Ishikawa (cell line): ENCODE measurements at regions not wholly inside any gene's neighbourhood (a gene's known extent, or its start where the extent isn't known, plus 50 kb on each side); places are given as distances from the start of the nearest gene placed in this dataset.

Experiments
- CEBPB ChIP-seq: IDR thresholded peaks from 2 replicates; pipeline ENCODE4 v1.6.1; 2012
- CREB1 ChIP-seq: IDR thresholded peaks from 2 replicates; pipeline ENCODE4 v1.6.1; 2012; ENCODE audit warnings: low read depth
- EGR1 ChIP-seq: IDR thresholded peaks from 2 replicates; pipeline ENCODE4 v1.6.1; 2012
- EP300 ChIP-seq: IDR thresholded peaks from 2 replicates; pipeline ENCODE4 v1.6.1; 2012; ENCODE audit warnings: borderline replicate concordance
- FOXM1 ChIP-seq: IDR thresholded peaks from 2 replicates; pipeline ENCODE4 v1.6.1; 2012; ENCODE audit warnings: low read depth, borderline replicate concordance
- MAX ChIP-seq: IDR thresholded peaks from 2 replicates; pipeline ENCODE4 v1.6.1; 2012
- NFIC ChIP-seq: IDR thresholded peaks from 2 replicates; pipeline ENCODE4 v1.6.1; 2012
- RAD21 ChIP-seq: IDR thresholded peaks from 2 replicates; pipeline ENCODE4 v1.6.1; 2012; ENCODE audit warnings: low read depth
- REST ChIP-seq: IDR thresholded peaks from 2 replicates; pipeline ENCODE4 v1.6.1; 2012; ENCODE audit warnings: low read depth, mild to moderate bottlenecking
- TAF1 ChIP-seq: IDR thresholded peaks from 2 replicates; pipeline ENCODE4 v1.6.1; 2012; ENCODE audit warnings: low read depth, mild to moderate bottlenecking
- TCF12 ChIP-seq: IDR thresholded peaks from 2 replicates; pipeline ENCODE4 v1.6.1; 2012; ENCODE audit warnings: low read depth
- TEAD4 ChIP-seq: IDR thresholded peaks from 2 replicates; pipeline ENCODE4 v1.6.1; 2012
- USF1 ChIP-seq: IDR thresholded peaks from 2 replicates; pipeline ENCODE4 v1.6.1; 2012
- YY1 ChIP-seq: IDR thresholded peaks from 2 replicates; pipeline ENCODE4 v1.6.1; 2012; ENCODE audit warnings: low read depth
- ZBTB7A ChIP-seq: IDR thresholded peaks from 2 replicates; pipeline ENCODE4 v1.6.1; 2012; ENCODE audit warnings: low read depth

GRCh38 chr2:64390586-64390985, 63.4 kb upstream of the LGALSL start:
- TF ChIP-seq USF1 (no peak), CEBPB (no peak), MAX (no peak), FOXM1 (no peak), TEAD4 (no peak), RAD21 (no peak), EP300 (no peak), CREB1 (no peak), ZBTB7A (no peak), TCF12 (no peak), REST (no peak), TAF1 (no peak), YY1 (no peak), NFIC (no peak), EGR1 (no peak)

- TF ChIP-seq FOXM1 = no peak
- no peak for TF ChIP-seq CEBPB
- TF ChIP-seq TAF1 = no peak
- no peak for TF ChIP-seq CREB1
- no peak for TF ChIP-seq YY1
- TF ChIP-seq EP300 = no peak
- TF ChIP-seq TCF12 = no peak
- TF ChIP-seq EGR1 = no peak
- no peak for TF ChIP-seq REST
- no peak for TF ChIP-seq MAX
- TF ChIP-seq USF1 = no peak
- no peak for TF ChIP-seq NFIC
- TF ChIP-seq RAD21 = no peak
- TF ChIP-seq TEAD4 = no peak
Measured at GRCh38 chr2:64391424-64391823, 62.5 kb upstream of the LGALSL start.

- TF ChIP-seq ZBTB7A (no peak), REST (no peak), EP300 (no peak), RAD21 (no peak), YY1 (no peak), FOXM1 (no peak), USF1 (no peak), MAX (no peak), NFIC (no peak), TCF12 (no peak), CREB1 (no peak), CEBPB (no peak), TEAD4 (no peak), EGR1 (no peak), TAF1 (no peak)
Measured at GRCh38 chr2:64391940-64392339, 62.0 kb upstream of the LGALSL start.

- TF ChIP-seq TCF12 (no peak), EGR1 (no peak), MAX (no peak), RAD21 (no peak), YY1 (no peak), USF1 (no peak), ZBTB7A (no peak), CEBPB (no peak), TAF1 (no peak), REST (no peak), NFIC (no peak), EP300 (no peak), TEAD4 (no peak), FOXM1 (no peak), CREB1 (no peak)
Measured at GRCh38 chr2:64392529-64392928, 61.4 kb upstream of the LGALSL start.
